GM12878 (cell line): ENCODE measurements at regions not wholly inside any gene's neighbourhood (a gene's known extent, or its start where the extent isn't known, plus 50 kb on each side); places are given as distances from the start of the nearest gene placed in this dataset.

ENCODE experiments used
- ATAC-seq: fragments of 200-7000 bp; cut with Tn5 transposase; 3 replicates; pipeline ENCODE4 v1.9.1; 2020; ENCODE audit warnings: mild to moderate bottlenecking, moderate library complexity
- BruUV-seq: library from RNA; stranded (reverse); fragments of 400-500 nt; replicated peaks from 2 replicates; lab custom pipeline; 2021; lab: Mats Ljungman, UMichigan
- CTCF ChIA-PET: fragments of 300-600 bp; sonication (Branson Sonifier 250); formaldehyde crosslinking; extraction: SDS; loops from one replicate; lab custom pipeline; 2021; ENCODE audit warnings: inconsistent platforms; lab: Yijun Ruan, JAX
- POLR2A ChIA-PET: fragments of 350-600 bp; formaldehyde crosslinking; extraction: SDS; loops from one replicate; lab custom pipeline; 2021; ENCODE audit warnings: inconsistent platforms; lab: Charles Lee
- RAD21 ChIA-PET: fragments of 300-600 bp; sonication (Branson Sonifier 250); formaldehyde crosslinking; loops from one replicate; lab custom pipeline; 2023; ENCODE audit warnings: antibody characterized with exemption; ENCODE audit not compliant: unreplicated experiment; lab: Charles Lee
- SMC1A ChIA-PET: fragments of 300-600 bp; sonication (Branson Sonifier 250); formaldehyde crosslinking; loops from one replicate; lab custom pipeline; 2023; ENCODE audit not compliant: unreplicated experiment, uncharacterized antibody; lab: Charles Lee
- DNase-seq: peaks from one replicate; pipeline ENCODE4 v3.0.0-alpha.2; 2011; ENCODE audit warnings: low read depth, low spot score
- FAIRE-seq: peaks from 3 replicates; lab custom pipeline; 2011; peaks lifted over from hg19 to GRCh38; lab: Jason Lieb, UNC
- H2AFZ ChIP-seq: 2 replicates; pipeline ENCODE4 v1.6.0; 2011; ENCODE audit warnings: low read depth, low read length, control low read depth; ENCODE audit not compliant: control insufficient read depth
- H3K27ac ChIP-seq: 2 replicates; pipeline ENCODE4 v1.5.1; 2011; ENCODE audit warnings: control low read depth; ENCODE audit not compliant: control insufficient read depth, insufficient read depth
- H3K27me3 ChIP-seq, 2 experiments: replicated peaks in 1 of 2; 2 replicates each; pipeline versions ENCODE4 v1.6.0 to v1.6.1; 2011; ENCODE audit warnings: low read length in 1 of 2; ENCODE audit not compliant: control insufficient read depth in 2 of 2, insufficient read depth in 2 of 2
- H3K36me3 ChIP-seq, 2 experiments: 2 replicates each; pipeline ENCODE4 v1.5.1; 2011; ENCODE audit warnings: low read length in 1 of 2; ENCODE audit not compliant: control insufficient read depth in 2 of 2, insufficient read depth in 2 of 2
- H3K4me1 ChIP-seq: 2 replicates; pipeline ENCODE4 v1.6.1; 2011; ENCODE audit warnings: mild to moderate bottlenecking, low read length, moderate library complexity, mixed read lengths; ENCODE audit not compliant: control insufficient read depth, insufficient read depth
- H3K4me2 ChIP-seq: 2 replicates; pipeline ENCODE4 v1.6.0; 2011; ENCODE audit warnings: control low read depth; ENCODE audit not compliant: control insufficient read depth, insufficient read depth
- H3K4me3 ChIP-seq: fragments of 200-600 bp; sonication (generic); 2 replicates; pipeline ENCODE4 v1.5.1; 2016
- H3K79me2 ChIP-seq: 2 replicates; pipeline ENCODE4 v1.6.0; 2011; ENCODE audit warnings: low read length; ENCODE audit not compliant: control insufficient read depth, insufficient read depth
- H3K9ac ChIP-seq: 2 replicates; pipeline ENCODE4 v1.8.0; 2011; ENCODE audit warnings: low read length, control low read depth, mixed read lengths; ENCODE audit not compliant: control insufficient read depth, insufficient read depth
- H3K9me3 ChIP-seq: replicated peaks from 3 replicates; pipeline ENCODE4 v1.5.1; 2011; ENCODE audit warnings: mild to moderate bottlenecking, low read length; ENCODE audit not compliant: control insufficient read depth, insufficient read depth
- H4K20me1 ChIP-seq: 2 replicates; pipeline ENCODE4 v1.6.0; 2011; ENCODE audit not compliant: control insufficient read depth, insufficient read depth
- CEBPB ChIP-seq, 2 experiments: fragments of 150-350 bp in 1 of 2; IDR thresholded peaks; 2 replicates each; pipeline ENCODE4 v1.6.1; 2012 to 2014; ENCODE audit warnings: low read depth in 2 of 2, low read length in 2 of 2, borderline replicate concordance in 1 of 2, inconsistent platforms in 1 of 2
- CHD4 ChIP-seq: fragments of 200-600 bp; sonication (generic); IDR thresholded peaks from 2 replicates; pipeline ENCODE4 v1.6.1; 2016; ENCODE audit warnings: mild to moderate bottlenecking
- JUND ChIP-seq: IDR thresholded peaks from 2 replicates; pipeline ENCODE4 v1.6.1; 2012; ENCODE audit warnings: low read depth, mild to moderate bottlenecking, low read length, improper control_type of control experiment, moderate library complexity
- MXI1 ChIP-seq: fragments of 150-350 bp; IDR thresholded peaks from 2 replicates; pipeline ENCODE4 v1.6.1; 2011; ENCODE audit warnings: low read depth, mild to moderate bottlenecking, inconsistent platforms, low read length, improper control_type of control experiment
- NR2C1 ChIP-seq: fragments of 450-650 bp; IDR thresholded peaks from 2 replicates; pipeline ENCODE4 v1.6.1; 2017; ENCODE audit warnings: antibody characterized with exemption, mild to moderate bottlenecking, moderate library complexity
- NR2C2 ChIP-seq: IDR thresholded peaks from 2 replicates; pipeline ENCODE4 v1.6.1; 2011; ENCODE audit warnings: borderline replicate concordance, low read depth; ENCODE audit not compliant: control insufficient read depth, insufficient read length
- PAX5 ChIP-seq: IDR thresholded peaks from 2 replicates; pipeline ENCODE4 v1.6.1; 2011; ENCODE audit warnings: low read depth, low read length, borderline replicate concordance
- RCOR1 ChIP-seq: conservative IDR thresholded peaks from 2 replicates; pipeline ENCODE4 v1.6.1; 2012; ENCODE audit warnings: low read depth, low read length, improper control_type of control experiment
- TCF3 ChIP-seq: IDR thresholded peaks from 2 replicates; pipeline ENCODE4 v1.6.1; 2012; ENCODE audit warnings: low read depth, mild to moderate bottlenecking, low read length, borderline replicate concordance; ENCODE audit not compliant: insufficient read depth
- ZNF207 ChIP-seq: fragments of 450-650 bp; IDR thresholded peaks from 2 replicates; pipeline ENCODE4 v1.6.1; 2014; ENCODE audit warnings: antibody characterized with exemption, mild to moderate bottlenecking, borderline replicate concordance
- WGBS: methylation state at CpG from one replicate; pipeline ENCODE4 v1.1.6; 2016; ENCODE audit warnings: low lambda C conversion rate; ENCODE audit not compliant: insufficient replicate concordance, insufficient coverage; ENCODE audit errors: missing lambda C conversion rate; 5-methylcytosine and 5-hydroxymethylcytosine counted together
- in situ Hi-C: fragments of 300-500 bp; cut with MboI; formaldehyde crosslinking; loops from 9 replicates; pipeline ENCODE4 v1.14.3; 2018; ENCODE audit warnings: mixed read lengths
- intact Hi-C: fragments of 100-400 bp; cut with micrococcal nuclease; formaldehyde crosslinking; loops from one replicate; pipeline ENCODE4 v1.14.2; 2022; ENCODE audit not compliant: unreplicated experiment
- TF ChIP-seq, protein P1 (sequence below): fragments of 450-650 bp; IDR thresholded peaks from 2 replicates; pipeline ENCODE4 v1.6.1; 2016; ENCODE audit warnings: mild to moderate bottlenecking, moderate library complexity, borderline replicate concordance
- TF ChIP-seq, protein P2 (sequence below): fragments of 450-650 bp; formaldehyde crosslinking; IDR thresholded peaks from 2 replicates; pipeline ENCODE4 v1.5.0; 2022; ENCODE audit warnings: mild to moderate bottlenecking, missing genetic modification characterization
- TF ChIP-seq, protein P3 (sequence below): fragments of 450-650 bp; IDR thresholded peaks from 2 replicates; pipeline ENCODE4 v1.6.1; 2017; ENCODE audit warnings: mild to moderate bottlenecking, moderate library complexity

- Histone ChIP-seq H3K27ac (no peak overlapping the region), H4K20me1 (no peaks in the 10 kb centered on the region), H3K4me1 (no peaks in the 10 kb centered on the region), H2AFZ (no peak overlapping the region), H3K27me3 (no peaks in the 10 kb centered on the region), H3K36me3 (no peaks in the 10 kb centered on the region), H3K79me2 (no peaks in the 10 kb centered on the region), H3K4me3 (no peak overlapping the region), H3K4me2 (no peak overlapping the region), H3K9me3 (no peaks in the 10 kb centered on the region), H3K9ac (no peak overlapping the region)
- in situ Hi-C loops: no loop called here
- WGBS: 25% methylated on average over 2 of the region's 2 CpGs
- FAIRE-seq (no peak), ATAC-seq (no peak), DNase-seq (no peak)
- intact Hi-C loops: no loop called here
- ChIA-PET POLR2A (no interaction called here), SMC1A (no interaction called here), RAD21 (no interaction called here), CTCF (no interaction called here)
- no TSS peak for BruUV-seq
- no peak for TF ChIP-seq NR2C1
- TF ChIP-seq JUND: no peak
- no peak for TF ChIP-seq TCF3
- TF ChIP-seq CHD4: no peak
- TF ChIP-seq, protein P1, sequence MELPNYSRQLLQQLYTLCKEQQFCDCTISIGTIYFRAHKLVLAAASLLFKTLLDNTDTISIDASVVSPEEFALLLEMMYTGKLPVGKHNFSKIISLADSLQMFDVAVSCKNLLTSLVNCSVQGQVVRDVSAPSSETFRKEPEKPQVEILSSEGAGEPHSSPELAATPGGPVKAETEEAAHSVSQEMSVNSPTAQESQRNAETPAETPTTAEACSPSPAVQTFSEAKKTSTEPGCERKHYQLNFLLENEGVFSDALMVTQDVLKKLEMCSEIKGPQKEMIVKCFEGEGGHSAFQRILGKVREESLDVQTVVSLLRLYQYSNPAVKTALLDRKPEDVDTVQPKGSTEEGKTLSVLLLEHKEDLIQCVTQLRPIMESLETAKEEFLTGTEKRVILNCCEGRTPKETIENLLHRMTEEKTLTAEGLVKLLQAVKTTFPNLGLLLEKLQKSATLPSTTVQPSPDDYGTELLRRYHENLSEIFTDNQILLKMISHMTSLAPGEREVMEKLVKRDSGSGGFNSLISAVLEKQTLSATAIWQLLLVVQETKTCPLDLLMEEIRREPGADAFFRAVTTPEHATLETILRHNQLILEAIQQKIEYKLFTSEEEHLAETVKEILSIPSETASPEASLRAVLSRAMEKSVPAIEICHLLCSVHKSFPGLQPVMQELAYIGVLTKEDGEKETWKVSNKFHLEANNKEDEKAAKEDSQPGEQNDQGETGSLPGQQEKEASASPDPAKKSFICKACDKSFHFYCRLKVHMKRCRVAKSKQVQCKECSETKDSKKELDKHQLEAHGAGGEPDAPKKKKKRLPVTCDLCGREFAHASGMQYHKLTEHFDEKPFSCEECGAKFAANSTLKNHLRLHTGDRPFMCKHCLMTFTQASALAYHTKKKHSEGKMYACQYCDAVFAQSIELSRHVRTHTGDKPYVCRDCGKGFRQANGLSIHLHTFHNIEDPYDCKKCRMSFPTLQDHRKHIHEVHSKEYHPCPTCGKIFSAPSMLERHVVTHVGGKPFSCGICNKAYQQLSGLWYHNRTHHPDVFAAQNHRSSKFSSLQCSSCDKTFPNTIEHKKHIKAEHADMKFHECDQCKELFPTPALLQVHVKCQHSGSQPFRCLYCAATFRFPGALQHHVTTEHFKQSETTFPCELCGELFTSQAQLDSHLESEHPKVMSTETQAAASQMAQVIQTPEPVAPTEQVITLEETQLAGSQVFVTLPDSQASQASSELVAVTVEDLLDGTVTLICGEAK: no peak
- no peak for TF ChIP-seq ZNF207
- no peak for TF ChIP-seq NR2C2
- TF ChIP-seq, protein P2, sequence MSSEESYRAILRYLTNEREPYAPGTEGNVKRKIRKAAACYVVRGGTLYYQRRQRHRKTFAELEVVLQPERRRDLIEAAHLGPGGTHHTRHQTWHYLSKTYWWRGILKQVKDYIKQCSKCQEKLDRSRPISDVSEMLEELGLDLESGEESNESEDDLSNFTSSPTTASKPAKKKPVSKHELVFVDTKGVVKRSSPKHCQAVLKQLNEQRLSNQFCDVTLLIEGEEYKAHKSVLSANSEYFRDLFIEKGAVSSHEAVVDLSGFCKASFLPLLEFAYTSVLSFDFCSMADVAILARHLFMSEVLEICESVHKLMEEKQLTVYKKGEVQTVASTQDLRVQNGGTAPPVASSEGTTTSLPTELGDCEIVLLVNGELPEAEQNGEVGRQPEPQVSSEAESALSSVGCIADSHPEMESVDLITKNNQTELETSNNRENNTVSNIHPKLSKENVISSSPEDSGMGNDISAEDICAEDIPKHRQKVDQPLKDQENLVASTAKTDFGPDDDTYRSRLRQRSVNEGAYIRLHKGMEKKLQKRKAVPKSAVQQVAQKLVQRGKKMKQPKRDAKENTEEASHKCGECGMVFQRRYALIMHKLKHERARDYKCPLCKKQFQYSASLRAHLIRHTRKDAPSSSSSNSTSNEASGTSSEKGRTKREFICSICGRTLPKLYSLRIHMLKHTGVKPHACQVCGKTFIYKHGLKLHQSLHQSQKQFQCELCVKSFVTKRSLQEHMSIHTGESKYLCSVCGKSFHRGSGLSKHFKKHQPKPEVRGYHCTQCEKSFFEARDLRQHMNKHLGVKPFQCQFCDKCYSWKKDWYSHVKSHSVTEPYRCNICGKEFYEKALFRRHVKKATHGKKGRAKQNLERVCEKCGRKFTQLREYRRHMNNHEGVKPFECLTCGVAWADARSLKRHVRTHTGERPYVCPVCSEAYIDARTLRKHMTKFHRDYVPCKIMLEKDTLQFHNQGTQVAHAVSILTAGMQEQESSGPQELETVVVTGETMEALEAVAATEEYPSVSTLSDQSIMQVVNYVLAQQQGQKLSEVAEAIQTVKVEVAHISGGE (CRISPR knock-in tag): no peak
- TF ChIP-seq MXI1: no peak
- TF ChIP-seq CEBPB (IDR thresholded peaks at IDR 0.05; ENCODE audit: borderline replicate concordance in 1 of 2, low read depth in 2 of 2, low read length in 2 of 2): no peak
- no peak for TF ChIP-seq PAX5
- TF ChIP-seq RCOR1: no peak
- TF ChIP-seq, protein P3, sequence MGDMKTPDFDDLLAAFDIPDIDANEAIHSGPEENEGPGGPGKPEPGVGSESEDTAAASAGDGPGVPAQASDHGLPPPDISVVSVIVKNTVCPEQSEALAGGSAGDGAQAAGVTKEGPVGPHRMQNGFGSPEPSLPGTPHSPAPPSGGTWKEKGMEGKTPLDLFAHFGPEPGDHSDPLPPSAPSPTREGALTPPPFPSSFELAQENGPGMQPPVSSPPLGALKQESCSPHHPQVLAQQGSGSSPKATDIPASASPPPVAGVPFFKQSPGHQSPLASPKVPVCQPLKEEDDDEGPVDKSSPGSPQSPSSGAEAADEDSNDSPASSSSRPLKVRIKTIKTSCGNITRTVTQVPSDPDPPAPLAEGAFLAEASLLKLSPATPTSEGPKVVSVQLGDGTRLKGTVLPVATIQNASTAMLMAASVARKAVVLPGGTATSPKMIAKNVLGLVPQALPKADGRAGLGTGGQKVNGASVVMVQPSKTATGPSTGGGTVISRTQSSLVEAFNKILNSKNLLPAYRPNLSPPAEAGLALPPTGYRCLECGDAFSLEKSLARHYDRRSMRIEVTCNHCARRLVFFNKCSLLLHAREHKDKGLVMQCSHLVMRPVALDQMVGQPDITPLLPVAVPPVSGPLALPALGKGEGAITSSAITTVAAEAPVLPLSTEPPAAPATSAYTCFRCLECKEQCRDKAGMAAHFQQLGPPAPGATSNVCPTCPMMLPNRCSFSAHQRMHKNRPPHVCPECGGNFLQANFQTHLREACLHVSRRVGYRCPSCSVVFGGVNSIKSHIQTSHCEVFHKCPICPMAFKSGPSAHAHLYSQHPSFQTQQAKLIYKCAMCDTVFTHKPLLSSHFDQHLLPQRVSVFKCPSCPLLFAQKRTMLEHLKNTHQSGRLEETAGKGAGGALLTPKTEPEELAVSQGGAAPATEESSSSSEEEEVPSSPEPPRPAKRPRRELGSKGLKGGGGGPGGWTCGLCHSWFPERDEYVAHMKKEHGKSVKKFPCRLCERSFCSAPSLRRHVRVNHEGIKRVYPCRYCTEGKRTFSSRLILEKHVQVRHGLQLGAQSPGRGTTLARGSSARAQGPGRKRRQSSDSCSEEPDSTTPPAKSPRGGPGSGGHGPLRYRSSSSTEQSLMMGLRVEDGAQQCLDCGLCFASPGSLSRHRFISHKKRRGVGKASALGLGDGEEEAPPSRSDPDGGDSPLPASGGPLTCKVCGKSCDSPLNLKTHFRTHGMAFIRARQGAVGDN: no peak
Measured at GRCh38 chr3:145079436-145079835, 1081.5 kb downstream of the PLOD2 start.
